GM12873 (cell line): ENCODE measurements at regions not wholly inside any gene's neighbourhood (a gene's known extent, or its start where the extent isn't known, plus 50 kb on each side); places are given as distances from the start of the nearest gene placed in this dataset.

ENCODE experiments used
- TF ChIP-seq, protein P1 (sequence below): IDR thresholded peaks from 2 replicates; pipeline ENCODE4 v1.5.1; 2012; ENCODE audit warnings: low read depth, mild to moderate bottlenecking, moderate library complexity, low read length, control low read depth; ENCODE audit not compliant: insufficient read depth; ENCODE audit errors: missing control alignments

- TF ChIP-seq, protein P1, sequence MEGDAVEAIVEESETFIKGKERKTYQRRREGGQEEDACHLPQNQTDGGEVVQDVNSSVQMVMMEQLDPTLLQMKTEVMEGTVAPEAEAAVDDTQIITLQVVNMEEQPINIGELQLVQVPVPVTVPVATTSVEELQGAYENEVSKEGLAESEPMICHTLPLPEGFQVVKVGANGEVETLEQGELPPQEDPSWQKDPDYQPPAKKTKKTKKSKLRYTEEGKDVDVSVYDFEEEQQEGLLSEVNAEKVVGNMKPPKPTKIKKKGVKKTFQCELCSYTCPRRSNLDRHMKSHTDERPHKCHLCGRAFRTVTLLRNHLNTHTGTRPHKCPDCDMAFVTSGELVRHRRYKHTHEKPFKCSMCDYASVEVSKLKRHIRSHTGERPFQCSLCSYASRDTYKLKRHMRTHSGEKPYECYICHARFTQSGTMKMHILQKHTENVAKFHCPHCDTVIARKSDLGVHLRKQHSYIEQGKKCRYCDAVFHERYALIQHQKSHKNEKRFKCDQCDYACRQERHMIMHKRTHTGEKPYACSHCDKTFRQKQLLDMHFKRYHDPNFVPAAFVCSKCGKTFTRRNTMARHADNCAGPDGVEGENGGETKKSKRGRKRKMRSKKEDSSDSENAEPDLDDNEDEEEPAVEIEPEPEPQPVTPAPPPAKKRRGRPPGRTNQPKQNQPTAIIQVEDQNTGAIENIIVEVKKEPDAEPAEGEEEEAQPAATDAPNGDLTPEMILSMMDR = no peak
Observed at GRCh38 chr3:102122527-102122926, 273.2 kb downstream of the NFKBIZ start.

- TF ChIP-seq, protein P1 = no peak
Observed at GRCh38 chr3:102123590-102124190, 274.4 kb downstream of the NFKBIZ start.

GRCh38 chr3:102124282-102124681 lies 275.0 kb downstream of the NFKBIZ start:
- TF ChIP-seq, protein P1 = no peak

GRCh38 chr3:102124704-102125103 lies 275.4 kb downstream of the NFKBIZ start:
- TF ChIP-seq, protein P1 = no peak

DNA sequence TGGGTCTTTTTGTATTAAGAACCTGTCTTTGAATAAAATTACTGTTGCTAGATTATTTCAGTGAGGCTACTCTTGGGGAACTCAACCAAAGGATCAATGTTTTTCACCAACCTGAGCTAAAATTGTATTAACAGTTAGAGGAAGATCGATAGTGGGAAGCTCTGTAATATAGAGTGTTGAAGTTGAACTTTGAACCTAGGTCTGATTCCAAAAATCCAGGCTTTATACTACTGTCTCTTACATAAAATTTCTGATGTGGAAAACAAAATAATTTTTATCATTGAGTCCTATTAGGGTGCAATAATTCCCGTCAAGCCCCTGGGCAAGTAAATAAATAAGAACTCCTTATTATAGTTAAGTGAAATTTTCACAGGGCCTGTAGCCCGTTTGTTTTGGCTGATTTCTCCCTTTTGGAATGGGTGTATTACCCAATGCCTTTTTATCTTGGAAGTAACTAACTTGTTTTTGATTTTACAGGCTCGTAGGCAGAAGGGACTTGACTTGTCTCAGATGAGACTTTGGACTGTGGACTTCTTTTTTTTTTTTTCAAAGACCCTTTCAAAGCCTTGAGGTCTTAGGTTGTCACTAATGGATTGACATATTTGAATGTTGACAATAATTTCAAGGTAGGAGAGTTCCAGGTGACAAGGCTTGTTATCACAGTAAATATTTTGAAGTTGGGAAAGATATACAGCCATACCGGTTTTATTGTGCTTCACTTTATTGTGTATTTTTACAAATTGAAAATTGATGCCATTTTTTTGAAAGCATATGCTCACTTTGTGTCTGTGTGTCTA lies 276.1 kb downstream of the NFKBIZ start:
- TF ChIP-seq, protein P1 = no peak

- TF ChIP-seq, protein P1 = no peak
Observed at GRCh38 chr3:102125994-102126368, 276.7 kb downstream of the NFKBIZ start.

- TF ChIP-seq, protein P1 = no peak
Observed at GRCh38 chr3:102129760-102130608, 280.7 kb downstream of the NFKBIZ start.
